HL-60 (cell line): ENCODE measurements at regions not wholly inside any gene's neighbourhood (a gene's known extent, or its start where the extent isn't known, plus 50 kb on each side); places are given as distances from the start of the nearest gene placed in this dataset.

Experiments used
- DNase-seq, 2 experiments: peaks; one replicate each; pipeline ENCODE4 v3.0.0-alpha.2; 2010 to 2020; ENCODE audit warnings: low read depth in 1 of 2, low spot score in 1 of 2
- H3K27ac ChIP-seq: fragments of 250-450 bp; sonication (Bioruptor Pico); replicated peaks from 2 replicates; pipeline ENCODE4 v1.5.1; 2020; ENCODE audit warnings: mild to moderate bottlenecking, moderate library complexity
- H3K27me3 ChIP-seq: fragments of 250-450 bp; sonication (Bioruptor Pico); 2 replicates; pipeline ENCODE4 v1.5.1; 2021; ENCODE audit warnings: mild to moderate bottlenecking, moderate library complexity; ENCODE audit not compliant: insufficient read depth, poor library complexity, severe bottlenecking
- H3K4me3 ChIP-seq: replicated peaks from 2 replicates; pipeline ENCODE4 v1.5.1; 2011; ENCODE audit warnings: mild to moderate bottlenecking, control low read depth, low read length; ENCODE audit not compliant: insufficient read depth
- GABPA ChIP-seq: IDR thresholded peaks from 2 replicates; pipeline ENCODE4 v1.6.1; 2012; ENCODE audit warnings: low read depth
- POLR2AphosphoS5 ChIP-seq: IDR thresholded peaks from 2 replicates; pipeline ENCODE4 v1.6.1; 2012; ENCODE audit warnings: low read depth
- SPI1 ChIP-seq: IDR thresholded peaks from 2 replicates; pipeline ENCODE4 v1.6.1; 2012; ENCODE audit warnings: low read depth, mild to moderate bottlenecking, borderline replicate concordance
- TF ChIP-seq, protein P1 (sequence below): IDR thresholded peaks from one replicate; pipeline ENCODE4 v1.5.1; 2011; ENCODE audit warnings: low read length, control low read depth, inconsistent platforms; ENCODE audit not compliant: insufficient read depth
- TF ChIP-seq, protein P2 (sequence below): IDR thresholded peaks from 2 replicates; pipeline ENCODE4 v1.6.1; 2012; ENCODE audit warnings: low read depth; ENCODE audit not compliant: insufficient replicate concordance

DNA sequence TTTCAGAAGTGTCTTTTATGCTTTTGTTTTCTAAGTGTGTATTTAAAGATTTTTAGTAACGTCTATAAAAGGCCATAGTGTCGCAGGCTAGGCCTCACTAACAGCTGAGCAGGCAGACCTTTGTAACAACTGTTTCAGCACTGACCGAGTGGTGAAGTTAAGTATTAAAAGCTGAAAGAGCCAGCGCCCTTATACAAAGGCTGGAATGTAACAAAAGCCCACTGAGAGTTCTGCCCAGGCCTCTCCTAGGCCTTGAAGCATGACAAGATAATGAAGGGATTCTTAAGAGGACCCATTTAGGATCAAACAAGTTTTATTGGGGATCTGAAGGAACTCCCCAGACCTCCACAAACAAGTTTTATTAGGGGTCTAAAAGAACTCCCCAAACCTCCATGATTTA is 722.5 kb upstream of the PRKX start:
- Histone ChIP-seq H3K4me3 (no peak overlapping the region), H3K27ac (no peak overlapping the region), H3K27me3 (no peaks in the 10 kb centered on the region)
- no peak for DNase-seq
- TF ChIP-seq POLR2AphosphoS5 (no peak), GABPA (no peak), SPI1 (no peak)
- TF ChIP-seq, protein P1, sequence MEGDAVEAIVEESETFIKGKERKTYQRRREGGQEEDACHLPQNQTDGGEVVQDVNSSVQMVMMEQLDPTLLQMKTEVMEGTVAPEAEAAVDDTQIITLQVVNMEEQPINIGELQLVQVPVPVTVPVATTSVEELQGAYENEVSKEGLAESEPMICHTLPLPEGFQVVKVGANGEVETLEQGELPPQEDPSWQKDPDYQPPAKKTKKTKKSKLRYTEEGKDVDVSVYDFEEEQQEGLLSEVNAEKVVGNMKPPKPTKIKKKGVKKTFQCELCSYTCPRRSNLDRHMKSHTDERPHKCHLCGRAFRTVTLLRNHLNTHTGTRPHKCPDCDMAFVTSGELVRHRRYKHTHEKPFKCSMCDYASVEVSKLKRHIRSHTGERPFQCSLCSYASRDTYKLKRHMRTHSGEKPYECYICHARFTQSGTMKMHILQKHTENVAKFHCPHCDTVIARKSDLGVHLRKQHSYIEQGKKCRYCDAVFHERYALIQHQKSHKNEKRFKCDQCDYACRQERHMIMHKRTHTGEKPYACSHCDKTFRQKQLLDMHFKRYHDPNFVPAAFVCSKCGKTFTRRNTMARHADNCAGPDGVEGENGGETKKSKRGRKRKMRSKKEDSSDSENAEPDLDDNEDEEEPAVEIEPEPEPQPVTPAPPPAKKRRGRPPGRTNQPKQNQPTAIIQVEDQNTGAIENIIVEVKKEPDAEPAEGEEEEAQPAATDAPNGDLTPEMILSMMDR: no peak
- TF ChIP-seq, protein P2, sequence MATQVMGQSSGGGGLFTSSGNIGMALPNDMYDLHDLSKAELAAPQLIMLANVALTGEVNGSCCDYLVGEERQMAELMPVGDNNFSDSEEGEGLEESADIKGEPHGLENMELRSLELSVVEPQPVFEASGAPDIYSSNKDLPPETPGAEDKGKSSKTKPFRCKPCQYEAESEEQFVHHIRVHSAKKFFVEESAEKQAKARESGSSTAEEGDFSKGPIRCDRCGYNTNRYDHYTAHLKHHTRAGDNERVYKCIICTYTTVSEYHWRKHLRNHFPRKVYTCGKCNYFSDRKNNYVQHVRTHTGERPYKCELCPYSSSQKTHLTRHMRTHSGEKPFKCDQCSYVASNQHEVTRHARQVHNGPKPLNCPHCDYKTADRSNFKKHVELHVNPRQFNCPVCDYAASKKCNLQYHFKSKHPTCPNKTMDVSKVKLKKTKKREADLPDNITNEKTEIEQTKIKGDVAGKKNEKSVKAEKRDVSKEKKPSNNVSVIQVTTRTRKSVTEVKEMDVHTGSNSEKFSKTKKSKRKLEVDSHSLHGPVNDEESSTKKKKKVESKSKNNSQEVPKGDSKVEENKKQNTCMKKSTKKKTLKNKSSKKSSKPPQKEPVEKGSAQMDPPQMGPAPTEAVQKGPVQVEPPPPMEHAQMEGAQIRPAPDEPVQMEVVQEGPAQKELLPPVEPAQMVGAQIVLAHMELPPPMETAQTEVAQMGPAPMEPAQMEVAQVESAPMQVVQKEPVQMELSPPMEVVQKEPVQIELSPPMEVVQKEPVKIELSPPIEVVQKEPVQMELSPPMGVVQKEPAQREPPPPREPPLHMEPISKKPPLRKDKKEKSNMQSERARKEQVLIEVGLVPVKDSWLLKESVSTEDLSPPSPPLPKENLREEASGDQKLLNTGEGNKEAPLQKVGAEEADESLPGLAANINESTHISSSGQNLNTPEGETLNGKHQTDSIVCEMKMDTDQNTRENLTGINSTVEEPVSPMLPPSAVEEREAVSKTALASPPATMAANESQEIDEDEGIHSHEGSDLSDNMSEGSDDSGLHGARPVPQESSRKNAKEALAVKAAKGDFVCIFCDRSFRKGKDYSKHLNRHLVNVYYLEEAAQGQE: no peak

DNA sequence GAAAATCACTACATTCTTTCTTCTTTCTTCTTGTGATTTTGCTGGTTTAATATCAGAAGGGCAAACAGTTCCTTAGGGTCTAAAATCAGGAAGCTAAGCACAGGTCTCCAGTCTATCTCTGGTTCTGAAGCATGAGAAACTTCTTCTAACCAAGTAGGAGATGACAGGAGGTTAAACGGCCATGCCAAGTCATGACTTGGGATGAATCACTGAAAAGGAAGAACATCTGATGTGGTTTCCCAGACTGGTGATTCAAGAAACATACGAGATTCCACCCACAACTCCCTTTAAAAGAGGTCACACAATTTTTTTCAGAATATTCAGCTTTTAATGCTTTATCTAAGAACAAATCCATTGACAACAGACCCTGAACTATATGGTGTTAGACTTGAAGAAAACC is 684.0 kb upstream of the PRKX start:
- H3K4me3 ChIP-seq: no peak overlapping the region
- DNase-seq: no peak
- H3K27ac ChIP-seq: no peak overlapping the region
- no peaks in the 10 kb centered on the region for H3K27me3 ChIP-seq
- TF ChIP-seq, protein P2: no peak
- TF ChIP-seq POLR2AphosphoS5 (no peak), GABPA (no peak), SPI1 (no peak)
- TF ChIP-seq, protein P1: no peak

DNA sequence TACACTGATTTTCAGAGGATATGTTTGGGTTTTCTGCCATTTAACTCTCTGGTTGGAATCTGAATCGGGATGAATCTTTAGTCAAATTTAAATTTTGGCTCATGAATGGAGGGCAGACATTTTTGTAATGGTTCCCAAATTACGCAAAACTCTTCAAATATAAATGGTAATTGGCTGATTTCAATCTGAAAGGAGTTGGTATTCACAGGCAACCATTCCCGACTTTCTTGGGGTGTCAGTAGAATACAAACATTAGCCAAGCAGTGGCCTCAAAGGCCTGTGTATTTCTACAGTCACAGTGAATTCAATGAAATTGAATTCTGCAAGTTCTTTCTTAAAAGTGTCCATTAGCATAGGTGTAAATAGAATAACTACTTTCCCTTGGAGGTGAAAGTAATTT is 668.8 kb upstream of the PRKX start:
- no peaks in the 10 kb centered on the region for H3K27me3 ChIP-seq
- DNase-seq: no peak
- no peak overlapping the region for H3K4me3 ChIP-seq
- TF ChIP-seq POLR2AphosphoS5 (no peak), SPI1 (no peak), GABPA (no peak)
- TF ChIP-seq, protein P1: no peak
- H3K27ac ChIP-seq: no peak overlapping the region

DNA sequence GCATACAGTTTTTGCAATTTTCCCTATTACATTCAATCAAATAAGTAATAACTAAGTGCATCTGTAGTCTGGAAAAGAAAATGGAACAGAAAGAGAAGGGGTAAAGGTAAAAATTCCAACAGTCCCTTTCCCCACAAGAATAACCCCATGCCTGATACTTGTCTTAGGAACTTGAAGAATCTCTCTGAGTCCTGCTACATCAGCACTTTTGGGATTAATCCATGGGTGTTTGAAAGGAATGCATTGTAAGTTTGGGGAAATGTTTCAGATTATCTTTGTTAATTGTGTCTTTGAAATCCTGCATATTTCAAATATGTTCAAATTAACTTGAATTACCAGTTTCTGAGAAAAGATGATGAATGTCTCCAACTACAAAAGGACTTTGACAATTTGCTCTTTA is 667.3 kb upstream of the PRKX start:
- Histone ChIP-seq H3K4me3 (no peak overlapping the region), H3K27ac (no peak overlapping the region), H3K27me3 (no peaks in the 10 kb centered on the region)
- DNase-seq: no peak
- TF ChIP-seq POLR2AphosphoS5 (no peak), GABPA (no peak)
- TF ChIP-seq, protein P2: no peak
